ENCODE measurements at regions not wholly inside any gene's neighbourhood (a gene's known extent, or its start where the extent isn't known, plus 50 kb on each side); places are given as distances from the start of the nearest gene placed in this dataset.

- TF ChIP-seq CTCF (IDR thresholded peaks at IDR 0.05) = no peak
- no peak for TF ChIP-seq POLR2A (IDR thresholded peaks at IDR 0.05)
Observed at GRCh38 chr2:13113002-13113401, 396.3 kb downstream of the TRIB2 start.

All from heart left ventricle (tissue), 13 donors.